ENCODE measurements at regions not wholly inside any gene's neighbourhood (a gene's known extent, or its start where the extent isn't known, plus 50 kb on each side); places are given as distances from the start of the nearest gene placed in this dataset.

- H3K4me2 ChIP-seq (ENCODE audit: insufficient read depth, low read length, poor library complexity, severe bottlenecking) = no peak overlapping the region
- WGBS, 2 donors (ENCODE audit: extremely low coverage in 2 of 2, insufficient read length in 2 of 2, insufficient replicate concordance in 1 of 2) = no CpG with 5 or more reads among the region's 4 CpGs
- H3K9me3 ChIP-seq (replicated peaks in 1 of 2; ENCODE audit: control insufficient read depth in 2 of 2, insufficient read depth in 1 of 2, low read depth in 1 of 2, low read length in 2 of 2) = no peaks in the 10 kb centered on the region
- no peaks in the 10 kb centered on the region for H3K36me3 ChIP-seq (replicated peaks in 1 of 2; ENCODE audit: control insufficient read depth in 2 of 2, insufficient read depth in 2 of 2, low read length in 2 of 2)
- H2BK15ac ChIP-seq (ENCODE audit: low read length) = no peak overlapping the region
- no peak overlapping the region for H2BK12ac ChIP-seq (ENCODE audit: low read length)
- no peak overlapping the region for H3K14ac ChIP-seq (ENCODE audit: low read length)
- no peak overlapping the region for H4K91ac ChIP-seq (ENCODE audit: low read depth, low read length, poor library complexity)
- no peak overlapping the region for H3K4ac ChIP-seq (ENCODE audit: low read length)
- H2BK5ac ChIP-seq (ENCODE audit: low read length) = no peak overlapping the region
- H3K23ac ChIP-seq (ENCODE audit: low read depth, low read length, poor library complexity) = no peak overlapping the region
- H2BK120ac ChIP-seq (ENCODE audit: low read depth, low read length) = no peak overlapping the region
- H3K9ac ChIP-seq (ENCODE audit: low read depth, low read length, poor library complexity) = no peak overlapping the region
- no peak overlapping the region for H3K18ac ChIP-seq (ENCODE audit: low read length)
- no peak for DNase-seq (ENCODE audit: low spot score)
- peaks cover 0 to 3% of the 10 kb centered on the region in 2 donors for H3K4me1 ChIP-seq (ENCODE audit: control insufficient read depth in 2 of 2, insufficient read depth in 1 of 2, low read depth in 1 of 2, low read length in 2 of 2)
- no peak overlapping the region for H3K27ac ChIP-seq (replicated peaks; ENCODE audit: low read length)
- H2AFZ ChIP-seq (ENCODE audit: low read length) = no peak overlapping the region
- H2AK5ac ChIP-seq (ENCODE audit: low read depth, low read length) = no peak overlapping the region
- H3K27me3 ChIP-seq (ENCODE audit: control insufficient read depth in 3 of 3, insufficient read depth in 3 of 3, low read depth in 1 of 3, low read length in 3 of 3) = no peaks in the 10 kb centered on the region
- no peak overlapping the region for H3K4me3 ChIP-seq (ENCODE audit: low read length in 2 of 2)
- no peak overlapping the region for H4K8ac ChIP-seq (ENCODE audit: low read depth, low read length)
- H3K79me1 ChIP-seq (ENCODE audit: low read depth, low read length) = no peaks in the 10 kb centered on the region
These were observed 448.1 kb downstream of the TSN start for GRCh38 chr2:122203523-122203922.

GRCh38 chr2:122205641-122206040 lies 450.2 kb downstream of the TSN start:
- no CpG with 5 or more reads among the region's 2 CpGs for WGBS, 2 donors (ENCODE audit: extremely low coverage in 2 of 2, insufficient read length in 2 of 2, insufficient replicate concordance in 1 of 2)
- Histone ChIP-seq H2BK12ac (ENCODE audit: low read length) (no peak overlapping the region), H3K9me3 (replicated peaks in 1 of 2; ENCODE audit: control insufficient read depth in 2 of 2, insufficient read depth in 1 of 2, low read depth in 1 of 2, low read length in 2 of 2) (no peaks in the 10 kb centered on the region), H4K8ac (ENCODE audit: low read depth, low read length) (no peak overlapping the region), H2BK5ac (ENCODE audit: low read length) (no peak overlapping the region), H3K79me1 (ENCODE audit: low read depth, low read length) (no peaks in the 10 kb centered on the region), H3K9ac (ENCODE audit: low read depth, low read length, poor library complexity) (no peak overlapping the region), H3K4ac (ENCODE audit: low read length) (no peak overlapping the region), H4K91ac (ENCODE audit: low read depth, low read length, poor library complexity) (no peak overlapping the region), H3K23ac (ENCODE audit: low read depth, low read length, poor library complexity) (no peak overlapping the region), H3K36me3 (replicated peaks in 1 of 2; ENCODE audit: control insufficient read depth in 2 of 2, insufficient read depth in 2 of 2, low read length in 2 of 2) (no peaks in the 10 kb centered on the region), H2AK5ac (ENCODE audit: low read depth, low read length) (no peak overlapping the region), H2AFZ (ENCODE audit: low read length) (no peak overlapping the region), H3K14ac (ENCODE audit: low read length) (no peak overlapping the region), H3K27me3 (ENCODE audit: control insufficient read depth in 3 of 3, insufficient read depth in 3 of 3, low read depth in 1 of 3, low read length in 3 of 3) (no peaks in the 10 kb centered on the region), H3K4me3 (ENCODE audit: low read length in 2 of 2) (no peak overlapping the region), H3K18ac (ENCODE audit: low read length) (no peak overlapping the region), H2BK15ac (ENCODE audit: low read length) (no peak overlapping the region), H2BK120ac (ENCODE audit: low read depth, low read length) (no peak overlapping the region), H3K27ac (replicated peaks; ENCODE audit: low read length) (no peak overlapping the region), H3K4me2 (ENCODE audit: insufficient read depth, low read length, poor library complexity, severe bottlenecking) (no peak overlapping the region), H3K4me1 (ENCODE audit: control insufficient read depth in 2 of 2, insufficient read depth in 1 of 2, low read depth in 1 of 2, low read length in 2 of 2) (peaks cover 0 to 3% of the 10 kb centered on the region in 2 donors)
- DNase-seq (ENCODE audit: low spot score) = no peak

GRCh38 chr2:122206101-122206500 lies 450.6 kb downstream of the TSN start:
- H3K27ac ChIP-seq (replicated peaks; ENCODE audit: low read length) = no peak overlapping the region
- H3K14ac ChIP-seq (ENCODE audit: low read length) = no peak overlapping the region
- no peak overlapping the region for H3K4me3 ChIP-seq (ENCODE audit: low read length in 2 of 2)
- no peak overlapping the region for H3K4me2 ChIP-seq (ENCODE audit: insufficient read depth, low read length, poor library complexity, severe bottlenecking)
- H3K36me3 ChIP-seq (replicated peaks in 1 of 2; ENCODE audit: control insufficient read depth in 2 of 2, insufficient read depth in 2 of 2, low read length in 2 of 2) = no peaks in the 10 kb centered on the region
- H2BK12ac ChIP-seq (ENCODE audit: low read length) = no peak overlapping the region
- no peak overlapping the region for H3K18ac ChIP-seq (ENCODE audit: low read length)
- WGBS, 2 donors (ENCODE audit: extremely low coverage in 2 of 2, insufficient read length in 2 of 2, insufficient replicate concordance in 1 of 2) = no CpG with 5 or more reads among the region's 3 CpGs
- H3K4ac ChIP-seq (ENCODE audit: low read length) = no peak overlapping the region
- no peak overlapping the region for H4K8ac ChIP-seq (ENCODE audit: low read depth, low read length)
- no peak overlapping the region for H2AK5ac ChIP-seq (ENCODE audit: low read depth, low read length)
- H2AFZ ChIP-seq (ENCODE audit: low read length) = no peak overlapping the region
- H3K79me1 ChIP-seq (ENCODE audit: low read depth, low read length) = no peaks in the 10 kb centered on the region
- no peak overlapping the region for H2BK5ac ChIP-seq (ENCODE audit: low read length)
- no peak overlapping the region for H2BK120ac ChIP-seq (ENCODE audit: low read depth, low read length)
- no peak for DNase-seq (ENCODE audit: low spot score)
- no peaks in the 10 kb centered on the region for H3K27me3 ChIP-seq (ENCODE audit: control insufficient read depth in 3 of 3, insufficient read depth in 3 of 3, low read depth in 1 of 3, low read length in 3 of 3)
- H3K4me1 ChIP-seq (ENCODE audit: control insufficient read depth in 2 of 2, insufficient read depth in 1 of 2, low read depth in 1 of 2, low read length in 2 of 2) = peaks cover 0 to 3% of the 10 kb centered on the region in 2 donors
- no peak overlapping the region for H3K9ac ChIP-seq (ENCODE audit: low read depth, low read length, poor library complexity)
- H3K23ac ChIP-seq (ENCODE audit: low read depth, low read length, poor library complexity) = no peak overlapping the region
- H4K91ac ChIP-seq (ENCODE audit: low read depth, low read length, poor library complexity) = no peak overlapping the region
- no peak overlapping the region for H2BK15ac ChIP-seq (ENCODE audit: low read length)
- H3K9me3 ChIP-seq (replicated peaks in 1 of 2; ENCODE audit: control insufficient read depth in 2 of 2, insufficient read depth in 1 of 2, low read depth in 1 of 2, low read length in 2 of 2) = no peaks in the 10 kb centered on the region

- Histone ChIP-seq H3K4ac (ENCODE audit: low read length) (no peak overlapping the region), H3K14ac (ENCODE audit: low read length) (no peak overlapping the region), H3K36me3 (replicated peaks in 1 of 2; ENCODE audit: control insufficient read depth in 2 of 2, insufficient read depth in 2 of 2, low read length in 2 of 2) (no peaks in the 10 kb centered on the region), H2AFZ (ENCODE audit: low read length) (no peak overlapping the region), H3K4me3 (ENCODE audit: low read length in 2 of 2) (no peak overlapping the region), H3K79me1 (ENCODE audit: low read depth, low read length) (no peaks in the 10 kb centered on the region), H4K8ac (ENCODE audit: low read depth, low read length) (no peak overlapping the region), H3K27ac (replicated peaks; ENCODE audit: low read length) (no peak overlapping the region), H2BK12ac (ENCODE audit: low read length) (no peak overlapping the region), H3K4me2 (ENCODE audit: insufficient read depth, low read length, poor library complexity, severe bottlenecking) (no peak overlapping the region), H2BK120ac (ENCODE audit: low read depth, low read length) (no peak overlapping the region), H2BK5ac (ENCODE audit: low read length) (no peak overlapping the region), H2AK5ac (ENCODE audit: low read depth, low read length) (no peak overlapping the region), H3K9me3 (replicated peaks in 1 of 2; ENCODE audit: control insufficient read depth in 2 of 2, insufficient read depth in 1 of 2, low read depth in 1 of 2, low read length in 2 of 2) (no peaks in the 10 kb centered on the region), H2BK15ac (ENCODE audit: low read length) (no peak overlapping the region), H4K91ac (ENCODE audit: low read depth, low read length, poor library complexity) (no peak overlapping the region), H3K4me1 (ENCODE audit: control insufficient read depth in 2 of 2, insufficient read depth in 1 of 2, low read depth in 1 of 2, low read length in 2 of 2) (peaks cover 0 to 1% of the 10 kb centered on the region in 2 donors), H3K9ac (ENCODE audit: low read depth, low read length, poor library complexity) (no peak overlapping the region), H3K27me3 (ENCODE audit: control insufficient read depth in 3 of 3, insufficient read depth in 3 of 3, low read depth in 1 of 3, low read length in 3 of 3) (no peaks in the 10 kb centered on the region), H3K18ac (ENCODE audit: low read length) (no peak overlapping the region), H3K23ac (ENCODE audit: low read depth, low read length, poor library complexity) (no peak overlapping the region)
- no CpG with 5 or more reads among the region's 2 CpGs for WGBS, 2 donors (ENCODE audit: extremely low coverage in 2 of 2, insufficient read length in 2 of 2, insufficient replicate concordance in 1 of 2)
- no peak for DNase-seq (ENCODE audit: low spot score)
These were observed 453.9 kb downstream of the TSN start for GRCh38 chr2:122209377-122209776.

Measured in neuronal stem cell (in vitro differentiated cells).